SH-SY5Y (cell line): ENCODE measurements at regions not wholly inside any gene's neighbourhood (a gene's known extent, or its start where the extent isn't known, plus 50 kb on each side); places are given as distances from the start of the nearest gene placed in this dataset.

Experiments
- GATA2 ChIP-seq: IDR thresholded peaks from 2 replicates; pipeline ENCODE4 v1.6.1; 2011; ENCODE audit warnings: mild to moderate bottlenecking, low read depth, low read length
- GATA3 ChIP-seq: IDR thresholded peaks from 2 replicates; pipeline ENCODE4 v1.6.1; 2011; ENCODE audit warnings: low read depth, mild to moderate bottlenecking, low read length, moderate library complexity

DNA sequence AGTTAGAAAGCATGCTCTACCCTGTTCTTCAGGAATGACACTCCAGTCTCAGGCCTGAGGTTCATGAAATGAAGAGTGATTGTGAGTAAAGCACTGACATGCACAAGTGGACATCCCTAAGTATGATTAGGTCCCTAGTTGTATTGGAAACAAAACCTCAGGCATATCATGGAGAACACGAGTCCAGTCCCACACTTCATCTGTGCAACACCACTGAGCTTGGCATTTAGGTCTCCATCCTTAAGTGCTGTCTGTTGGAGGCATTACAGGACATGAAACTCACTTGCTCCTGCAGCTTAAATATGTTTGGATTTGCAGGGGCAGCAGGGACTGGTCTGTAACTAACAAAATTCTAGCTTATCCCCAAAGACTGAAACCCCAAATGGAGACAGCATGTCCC lies 250.3 kb upstream of the KLHL29 start:
- TF ChIP-seq GATA3 = no peak
- no peak for TF ChIP-seq GATA2
